Ishikawa (cell line): ENCODE measurements at regions not wholly inside any gene's neighbourhood (a gene's known extent, or its start where the extent isn't known, plus 50 kb on each side); places are given as distances from the start of the nearest gene placed in this dataset.
A peak's percentile ranks its signal among the peaks of the same experiment; 100 is the strongest.

Experiments used
- CEBPB ChIP-seq: IDR thresholded peaks from 2 replicates; pipeline ENCODE4 v1.6.1; 2012
- EGR1 ChIP-seq: IDR thresholded peaks from 2 replicates; pipeline ENCODE4 v1.6.1; 2012
- EP300 ChIP-seq: IDR thresholded peaks from 2 replicates; pipeline ENCODE4 v1.6.1; 2012; ENCODE audit warnings: borderline replicate concordance
- FOXM1 ChIP-seq: IDR thresholded peaks from 2 replicates; pipeline ENCODE4 v1.6.1; 2012; ENCODE audit warnings: low read depth, borderline replicate concordance
- MAX ChIP-seq: IDR thresholded peaks from 2 replicates; pipeline ENCODE4 v1.6.1; 2012
- RAD21 ChIP-seq: IDR thresholded peaks from 2 replicates; pipeline ENCODE4 v1.6.1; 2012; ENCODE audit warnings: low read depth
- REST ChIP-seq: IDR thresholded peaks from 2 replicates; pipeline ENCODE4 v1.6.1; 2012; ENCODE audit warnings: low read depth, mild to moderate bottlenecking
- TAF1 ChIP-seq: IDR thresholded peaks from 2 replicates; pipeline ENCODE4 v1.6.1; 2012; ENCODE audit warnings: low read depth, mild to moderate bottlenecking
- YY1 ChIP-seq: IDR thresholded peaks from 2 replicates; pipeline ENCODE4 v1.6.1; 2012; ENCODE audit warnings: low read depth
- ZBTB7A ChIP-seq: IDR thresholded peaks from 2 replicates; pipeline ENCODE4 v1.6.1; 2012; ENCODE audit warnings: low read depth

GRCh38 chr7:119472408-119473038 is 800.5 kb upstream of the KCND2 start:
- TF ChIP-seq REST (peak; percentile 14; the same call in 1 of the 2 replicates), EP300 (no peak), CEBPB (0 out of 2 replicates have a peak, but pooled peaks have one; percentile 19), RAD21 (no peak), ZBTB7A (no peak), YY1 (no peak), FOXM1 (no peak), MAX (no peak), TAF1 (no peak), EGR1 (no peak)
